OCI-LY1 (cell line): ENCODE measurements at regions not wholly inside any gene's neighbourhood (a gene's known extent, or its start where the extent isn't known, plus 50 kb on each side); places are given as distances from the start of the nearest gene placed in this dataset.

Experiments used
- CTCF ChIP-seq: fragments of 200-600 bp; sonication (generic), shearing (Covaris generic); IDR thresholded peaks from 2 replicates; pipeline ENCODE4 v1.5.1; 2017; ENCODE audit warnings: mild to moderate bottlenecking, antibody characterized with exemption, low read length, moderate library complexity, mixed read lengths
- EZH2 ChIP-seq: fragments of 200-600 bp; sonication (generic), shearing (Covaris generic); IDR thresholded peaks from 2 replicates; pipeline ENCODE4 v1.8.0; 2017; ENCODE audit warnings: borderline replicate concordance, mixed run types, mild to moderate bottlenecking, antibody characterized with exemption, low read length, moderate library complexity, mixed read lengths

GRCh38 chr16:49017501-49017900 lies 264.1 kb downstream of the CBLN1 start:
- TF ChIP-seq EZH2 (no peak), CTCF (no peak)
